HCT116 (cell line): ENCODE measurements at regions not wholly inside any gene's neighbourhood (a gene's known extent, or its start where the extent isn't known, plus 50 kb on each side); places are given as distances from the start of the nearest gene placed in this dataset.

ENCODE experiments used
- ATAC-seq: fragments of 200-7000 bp; cut with Tn5 transposase; 2 replicates; pipeline ENCODE4 v1.9.1; 2020; ENCODE audit warnings: mild to moderate bottlenecking, moderate library complexity
- BruUV-seq: library from RNA; stranded (reverse); fragments of 400-500 nt; replicated peaks from 2 replicates; lab custom pipeline; 2021; lab: Mats Ljungman, UMichigan
- CTCF ChIA-PET: fragments of 300-600 bp; sonication (Branson Sonifier 250); formaldehyde crosslinking; loops from one replicate; lab custom pipeline; 2021; ENCODE audit warnings: antibody characterized with exemption; lab: Charles Lee
- POLR2A ChIA-PET: fragments of 300-600, 350-600 bp; sonication (Branson Sonifier 250); formaldehyde crosslinking; loops from one replicate; lab custom pipeline; 2021; ENCODE audit warnings: antibody characterized with exemption; lab: Charles Lee
- RAD21 ChIA-PET, 2 experiments: fragments of 300-600 bp; sonication (Branson Sonifier 250); formaldehyde crosslinking; loops; one replicate each; lab custom pipeline; 2023; ENCODE audit warnings: low total read pairs in 2 of 2; ENCODE audit not compliant: uncharacterized antibody in 2 of 2, unreplicated experiment in 2 of 2, low non-redundant PET in 1 of 2; lab: Charles Lee
- DNase-seq: peaks from one replicate; pipeline ENCODE4 v3.0.0-alpha.2; 2010; ENCODE audit warnings: low read depth, low spot score
- H2AFZ ChIP-seq: fragments of 200-600 bp; shearing (Covaris generic), sonication (generic); 2 replicates; pipeline ENCODE4 v1.6.1; 2017; ENCODE audit warnings: low read depth, mixed run types, mixed read lengths, antibody characterized with exemption, low read length; ENCODE audit not compliant: poor library complexity, severe bottlenecking
- H3K27ac ChIP-seq: 2 replicates; pipeline ENCODE4 v1.5.1; 2012; ENCODE audit warnings: low read depth, low read length
- H3K27me3 ChIP-seq: fragments of 200-600 bp; sonication (generic); 2 replicates; pipeline ENCODE4 v1.6.1; 2016; ENCODE audit warnings: mixed run types, low read length, mixed read lengths; ENCODE audit not compliant: insufficient read depth
- H3K36me3 ChIP-seq, 2 experiments: fragments of 200-500 bp in 1 of 2; fragments of 200-600 bp in 1 of 2; sonication (Bioruptor generic) in 1 of 2; sonication (generic) in 1 of 2; 2 replicates each; pipeline versions ENCODE4 v1.5.1 to v1.6.1; 2014 to 2016; ENCODE audit warnings: low read length in 2 of 2, inconsistent platforms in 1 of 2, mixed read lengths in 1 of 2, mixed run types in 1 of 2; ENCODE audit not compliant: insufficient read depth in 2 of 2, control insufficient read depth in 1 of 2
- H3K4me1 ChIP-seq, 2 experiments: fragments of 200-600 bp in 1 of 2; sonication (generic) in 1 of 2; 2 replicates each; pipeline versions ENCODE4 v1.5.1 to v1.6.1; 2012 to 2017; ENCODE audit warnings: low read length in 2 of 2, inconsistent platforms in 1 of 2, mild to moderate bottlenecking in 1 of 2, mixed read lengths in 1 of 2, mixed run types in 1 of 2, moderate library complexity in 1 of 2; ENCODE audit not compliant: insufficient read depth in 2 of 2, control insufficient read depth in 1 of 2
- H3K4me2 ChIP-seq: fragments of 200-600 bp; sonication (generic); 2 replicates; pipeline ENCODE4 v1.6.1; 2017; ENCODE audit warnings: mixed run types, low read length, mixed read lengths
- H3K4me3 ChIP-seq, 2 experiments: fragments of 200-600 bp in 1 of 2; sonication (generic) in 1 of 2; replicated peaks in 1 of 2; 2 replicates each; pipeline ENCODE4 v1.5.1; 2011 to 2016; ENCODE audit warnings: low read length in 2 of 2, control low read depth in 1 of 2, low read depth in 1 of 2, mild to moderate bottlenecking in 1 of 2, mixed read lengths in 1 of 2, mixed run types in 1 of 2
- H3K79me2 ChIP-seq: fragments of 200-600 bp; sonication (generic); 2 replicates; pipeline ENCODE4 v1.6.1; 2017; ENCODE audit warnings: mild to moderate bottlenecking, mixed run types, low read length, moderate library complexity, mixed read lengths; ENCODE audit not compliant: insufficient read depth
- H3K9ac ChIP-seq: fragments of 200-600 bp; sonication (generic); 2 replicates; pipeline ENCODE4 v1.6.1; 2016; ENCODE audit warnings: low read length, mixed read lengths
- H3K9me2 ChIP-seq: fragments of 200-600 bp; sonication (generic), shearing (Covaris generic); 2 replicates; pipeline ENCODE4 v1.6.1; 2017; ENCODE audit warnings: mixed run types, mild to moderate bottlenecking, moderate library complexity; ENCODE audit not compliant: insufficient read depth
- H3K9me3 ChIP-seq, 2 experiments: fragments of 200-500 bp in 1 of 2; fragments of 200-600 bp in 1 of 2; sonication (Bioruptor generic) in 1 of 2; sonication (generic) in 1 of 2; 2 replicates each; pipeline ENCODE4 v1.6.1; 2014 to 2017; ENCODE audit warnings: low read length in 2 of 2, mixed read lengths in 2 of 2, inconsistent platforms in 1 of 2, low read depth in 1 of 2, mild to moderate bottlenecking in 1 of 2, mixed run types in 1 of 2, moderate library complexity in 1 of 2; ENCODE audit not compliant: control insufficient read depth in 1 of 2, insufficient read depth in 1 of 2
- H4K20me1 ChIP-seq: fragments of 200-600 bp; sonication (generic), shearing (Covaris generic); 2 replicates; pipeline ENCODE4 v1.6.1; 2017; ENCODE audit warnings: mixed run types, mild to moderate bottlenecking, moderate library complexity; ENCODE audit not compliant: insufficient read depth
- ATF3 ChIP-seq: IDR thresholded peaks from 2 replicates; pipeline ENCODE4 v1.6.1; 2012
- CEBPB ChIP-seq: IDR thresholded peaks from 2 replicates; pipeline ENCODE4 v1.6.1; 2012; ENCODE audit warnings: low read depth
- EZH2 ChIP-seq: fragments of 200-600 bp; sonication (generic); IDR thresholded peaks from 2 replicates; pipeline ENCODE4 v1.6.1; 2017; ENCODE audit warnings: antibody characterized with exemption, mixed run types
- EZH2phosphoT487 ChIP-seq: fragments of 200-600 bp; IDR thresholded peaks from 2 replicates; pipeline ENCODE4 v1.6.1; 2018; ENCODE audit warnings: antibody characterized with exemption, borderline replicate concordance
- FOSL1 ChIP-seq: IDR thresholded peaks from 2 replicates; pipeline ENCODE4 v1.6.1; 2012; ENCODE audit warnings: low read depth
- JUND ChIP-seq: IDR thresholded peaks from 2 replicates; pipeline ENCODE4 v1.6.1; 2012
- MAX ChIP-seq: IDR thresholded peaks from 2 replicates; pipeline ENCODE4 v1.6.1; 2012
- POLR2A ChIP-seq: IDR thresholded peaks from 2 replicates; pipeline ENCODE4 v1.7.0; 2011; ENCODE audit warnings: borderline replicate concordance; ENCODE audit not compliant: insufficient read depth, insufficient read length; ENCODE audit errors: extremely low read depth
- POLR2AphosphoS5 ChIP-seq: IDR thresholded peaks from 2 replicates; pipeline ENCODE4 v1.6.1; 2011; ENCODE audit warnings: mild to moderate bottlenecking, low read depth, low read length, moderate library complexity
- RAD21 ChIP-seq: IDR thresholded peaks from 2 replicates; pipeline ENCODE4 v1.6.1; 2012; ENCODE audit warnings: low read depth, mild to moderate bottlenecking
- REST ChIP-seq: IDR thresholded peaks from 2 replicates; pipeline ENCODE4 v1.6.1; 2012; ENCODE audit warnings: low read depth
- SP1 ChIP-seq: IDR thresholded peaks from 2 replicates; pipeline ENCODE4 v1.6.1; 2012; ENCODE audit warnings: low read depth
- TCF7L2 ChIP-seq: IDR thresholded peaks from 2 replicates; pipeline ENCODE4 v1.7.0; 2011; ENCODE audit warnings: borderline replicate concordance, inconsistent platforms; ENCODE audit not compliant: insufficient read depth, insufficient read length; ENCODE audit errors: extremely low read depth
- ZBTB33 ChIP-seq: IDR thresholded peaks from 2 replicates; pipeline ENCODE4 v1.6.1; 2011; ENCODE audit warnings: mild to moderate bottlenecking, low read length, moderate library complexity; ENCODE audit not compliant: insufficient replicate concordance; ENCODE audit errors: extremely low read depth
- ZFX ChIP-seq: fragments of 450-650 bp; IDR thresholded peaks from 2 replicates; pipeline ENCODE4 v1.6.1; 2017
- ZNF274 ChIP-seq: fragments of 200-500 bp; sonication (Bioruptor generic); IDR thresholded peaks from 2 replicates; pipeline ENCODE4 v1.6.1; 2014; ENCODE audit warnings: mild to moderate bottlenecking, low read depth, low read length, inconsistent platforms
- intact Hi-C: fragments of 100-400 bp; cut with micrococcal nuclease; formaldehyde crosslinking; loops from 2 replicates; pipeline ENCODE4 v1.10.0; 2022

GRCh38 chr20:48208176-48208575 is 422.9 kb upstream of the SULF2 start (continued):
- TF ChIP-seq REST (no peak), EZH2phosphoT487 (no peak), SP1 (no peak), ZNF274 (no peak)

DNA sequence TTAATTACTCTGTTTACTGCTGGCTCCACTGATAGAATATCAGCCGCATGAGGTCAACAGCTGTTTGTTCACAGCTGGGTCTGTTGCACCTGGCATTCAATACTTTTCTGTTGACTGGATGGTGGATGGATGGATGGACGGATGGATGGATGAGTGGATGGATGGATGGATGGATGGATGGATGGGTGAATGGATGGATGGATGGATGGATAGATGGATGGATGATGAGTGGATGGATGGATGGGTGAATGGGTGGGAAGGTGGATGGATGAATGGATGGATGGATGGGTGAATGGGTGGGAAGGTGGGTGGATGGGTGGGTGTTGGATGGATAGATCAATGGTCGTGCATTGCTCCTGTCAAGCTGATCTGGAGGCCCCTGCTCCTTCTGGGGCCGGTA is 422.2 kb upstream of the SULF2 start:
- Histone ChIP-seq H3K9me3 (no peaks in the 10 kb centered on the region), H3K27ac (no peak overlapping the region), H3K9me2 (no peaks in the 10 kb centered on the region), H3K4me1 (no peaks in the 10 kb centered on the region), H2AFZ (no peak overlapping the region), H3K4me3 (no peak overlapping the region), H4K20me1 (no peaks in the 10 kb centered on the region), H3K36me3 (no peaks in the 10 kb centered on the region), H3K9ac (no peak overlapping the region)
- no TSS peak for BruUV-seq
- ChIA-PET POLR2A (no interaction called here), CTCF (no interaction called here)
- TF ChIP-seq SP1 (no peak), CEBPB (no peak), POLR2A (no peak), ZFX (no peak), POLR2AphosphoS5 (no peak), EZH2 (no peak), RAD21 (no peak), ZBTB33 (no peak), ATF3 (no peak), JUND (no peak), FOSL1 (no peak), MAX (no peak), TCF7L2 (no peak)
- TF ChIP-seq, all 23 proteins: peak for 0
- Histone ChIP-seq H3K4me2 (no peak overlapping the region), H3K27me3 (no peaks in the 10 kb centered on the region), H3K79me2 (no peaks in the 10 kb centered on the region)
- RAD21 ChIA-PET: no interaction called here
- DNase-seq (no peak), ATAC-seq (no peak)
- intact Hi-C loops: no loop called here
